Activated CD4-positive, alpha-beta memory T cell treated with anti-CD3 and anti-CD28 coated beads for 36 hours (primary cell): ENCODE measurements at regions not wholly inside any gene's neighbourhood (a gene's known extent, or its start where the extent isn't known, plus 50 kb on each side); places are given as distances from the start of the nearest gene placed in this dataset.
"Not testable (repeated sequence)": the region's sequence is repeated elsewhere in the genome, so short reads cannot be mapped to it uniquely, and the experiment has no call there.

Source experiments
- CTCF ChIA-PET: fragments of 350-600 bp; sonication (Branson Sonifier 250); formaldehyde crosslinking; loops from one replicate; lab custom pipeline; 2021; ENCODE audit warnings: antibody characterized with exemption, inconsistent platforms; lab: Charles Lee
- POLR2A ChIA-PET: fragments of 350-600 bp; sonication (Branson Sonifier 250); formaldehyde crosslinking; loops from one replicate; lab custom pipeline; 2021; ENCODE audit warnings: antibody characterized with exemption; lab: Charles Lee
- DNase-seq: peaks from one replicate; pipeline ENCODE4 v3.0.0-alpha.2; 2020
- H3K27ac Mint-ChIP-seq: one replicate; pipeline ENCODE4 v1.8.0; 2021; ENCODE audit warnings: mixed read lengths
- H3K27me3 Mint-ChIP-seq: one replicate; pipeline ENCODE4 v1.8.0; 2021; ENCODE audit warnings: mixed read lengths
- H3K36me3 Mint-ChIP-seq: one replicate; pipeline ENCODE4 v1.8.0; 2021; ENCODE audit warnings: mixed read lengths
- H3K4me1 Mint-ChIP-seq: one replicate; pipeline ENCODE4 v1.8.0; 2021; ENCODE audit warnings: low read depth, mixed read lengths
- H3K4me3 Mint-ChIP-seq: one replicate; pipeline ENCODE4 v1.8.0; 2021; ENCODE audit warnings: mild to moderate bottlenecking, mixed read lengths
- H3K9me3 Mint-ChIP-seq: one replicate; pipeline ENCODE4 v1.8.0; 2021; ENCODE audit warnings: mixed read lengths
- intact Hi-C: fragments of 100-400 bp; cut with micrococcal nuclease; formaldehyde crosslinking; loops from one replicate; pipeline ENCODE4 v1.15.1; 2023

DNA sequence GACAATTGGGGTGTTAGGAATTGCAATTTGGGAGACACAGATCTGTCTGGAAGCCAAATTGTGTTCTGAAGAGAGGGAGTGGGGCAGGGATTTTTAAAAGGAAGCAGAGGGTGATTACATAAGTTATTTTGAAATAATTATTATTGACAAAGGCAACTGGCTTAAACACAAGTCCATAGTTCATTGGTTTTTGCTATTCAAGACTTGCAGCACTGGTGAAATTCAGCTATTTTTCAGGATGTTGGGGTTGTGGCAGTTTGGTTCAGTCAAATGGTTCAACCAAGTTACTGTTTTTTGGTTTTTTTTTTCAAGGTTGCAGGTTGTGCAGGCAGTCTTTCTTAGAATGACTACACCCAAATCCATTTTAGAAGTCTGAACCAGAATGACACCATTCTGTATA lies 300.0 kb upstream of the DEPDC1 start:
- POLR2A ChIA-PET = no interaction called here
- H3K4me1 Mint-ChIP-seq = no peaks in the 10 kb centered on the region
- no peaks in the 10 kb centered on the region for H3K9me3 Mint-ChIP-seq
- no peak overlapping the region for H3K27ac Mint-ChIP-seq
- intact Hi-C loops = no loop called here
- H3K27me3 Mint-ChIP-seq = no peaks in the 10 kb centered on the region
- H3K36me3 Mint-ChIP-seq = no peaks in the 10 kb centered on the region
- CTCF ChIA-PET = no interaction called here
- H3K4me3 Mint-ChIP-seq = no peak overlapping the region
- DNase-seq = no peak

DNA sequence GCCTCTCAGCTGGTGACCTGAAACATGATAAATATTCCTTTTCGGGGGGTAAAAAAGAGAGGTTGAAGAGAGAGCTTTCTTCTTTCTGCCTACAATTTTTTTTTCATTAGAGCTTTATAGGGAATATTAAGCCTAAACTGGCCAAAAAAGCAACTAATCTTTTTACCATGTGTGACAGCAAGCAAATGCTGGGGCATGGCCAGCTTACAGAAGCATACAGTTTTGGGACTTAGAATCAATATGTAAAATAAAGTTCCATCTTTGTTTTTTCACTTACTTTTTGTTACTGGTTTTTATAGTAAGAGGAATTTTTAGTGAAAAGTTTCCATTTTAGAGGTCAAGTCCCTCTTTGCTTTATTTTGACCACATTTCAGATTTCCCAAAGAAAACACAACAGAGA lies 301.2 kb upstream of the DEPDC1 start:
- no peak for DNase-seq
- no peak overlapping the region for H3K4me3 Mint-ChIP-seq
- peaks cover 3% of the 10 kb centered on the region for H3K9me3 Mint-ChIP-seq
- H3K27me3 Mint-ChIP-seq = no peaks in the 10 kb centered on the region
- no peak overlapping the region for H3K27ac Mint-ChIP-seq
- ChIA-PET POLR2A (no interaction called here), CTCF (no interaction called here)
- H3K4me1 Mint-ChIP-seq = no peaks in the 10 kb centered on the region
- no peaks in the 10 kb centered on the region for H3K36me3 Mint-ChIP-seq
- intact Hi-C loops = no loop called here

DNA sequence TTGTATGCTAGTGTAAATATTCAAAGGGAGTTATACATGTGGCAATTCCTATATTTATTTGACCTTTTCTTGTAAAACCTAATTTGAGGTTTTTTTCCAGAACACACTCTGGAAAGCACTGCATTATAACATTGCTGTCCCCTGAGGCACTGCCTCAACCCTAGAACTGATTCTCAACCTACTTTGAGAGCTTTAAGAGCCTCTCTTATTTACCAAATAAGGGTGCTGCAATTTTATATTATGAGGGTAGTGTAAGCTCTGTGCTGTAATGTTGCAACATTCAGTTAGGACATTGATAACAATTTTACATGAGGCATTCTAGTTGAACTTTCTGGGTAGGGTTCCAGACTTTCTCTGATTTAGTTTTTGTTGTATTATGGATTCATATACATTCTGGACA lies 302.2 kb upstream of the DEPDC1 start:
- intact Hi-C loops = no loop called here
- CTCF ChIA-PET = no interaction called here
- Mint-ChIP-seq H3K27ac (no peak overlapping the region), H3K4me3 (no peak overlapping the region), H3K4me1 (no peaks in the 10 kb centered on the region), H3K27me3 (no peaks in the 10 kb centered on the region), H3K9me3 (peaks cover 3% of the 10 kb centered on the region), H3K36me3 (no peaks in the 10 kb centered on the region)
- POLR2A ChIA-PET = no interaction called here
- DNase-seq = no peak

DNA sequence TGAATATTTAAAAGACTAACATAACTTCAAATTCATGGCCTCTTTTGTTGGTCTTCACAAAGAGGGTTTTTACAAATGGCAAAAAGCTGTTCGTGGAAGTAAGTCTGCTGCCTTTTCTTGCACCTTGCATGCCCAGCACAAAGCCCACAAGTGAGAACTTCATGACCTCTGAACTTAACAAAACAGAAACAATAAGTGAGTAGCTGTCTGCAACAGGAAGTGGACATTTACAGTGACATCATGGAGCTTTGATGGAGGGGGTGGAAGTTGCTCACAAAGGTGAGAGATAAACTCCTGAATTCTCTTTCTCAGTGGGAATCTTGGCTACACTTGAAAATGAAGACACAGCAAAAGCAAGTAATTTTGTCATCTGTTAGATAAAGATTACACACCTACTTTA lies 303.3 kb upstream of the DEPDC1 start:
- Mint-ChIP-seq H3K4me3 (no peak overlapping the region), H3K27me3 (no peaks in the 10 kb centered on the region), H3K4me1 (no peaks in the 10 kb centered on the region), H3K27ac (no peak overlapping the region), H3K9me3 (peaks cover 4% of the 10 kb centered on the region), H3K36me3 (no peaks in the 10 kb centered on the region)
- ChIA-PET POLR2A (no interaction called here), CTCF (no interaction called here)
- intact Hi-C loops = no loop called here
- no peak for DNase-seq

DNA sequence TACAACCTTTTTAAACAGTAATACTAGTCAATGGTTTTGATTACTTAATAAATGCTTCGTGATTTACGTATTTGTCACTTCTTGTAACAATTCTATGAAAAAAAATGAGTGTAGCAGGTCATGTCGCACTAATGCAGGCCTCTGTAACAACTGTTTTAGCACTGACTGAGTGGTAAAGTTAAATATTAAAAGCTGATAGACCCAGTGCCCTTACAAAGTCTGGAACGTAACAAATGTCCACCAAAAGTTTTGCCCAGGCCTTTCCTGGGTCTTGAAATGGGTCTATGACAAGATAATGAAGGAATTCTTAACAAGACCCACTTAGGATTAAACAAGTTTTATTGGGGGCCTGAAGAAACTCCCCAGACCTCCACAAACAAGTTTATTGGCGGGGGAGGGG lies 304.6 kb upstream of the DEPDC1 start:
- DNase-seq = no peak
- intact Hi-C loops = no loop called here
- no peaks in the 10 kb centered on the region for H3K27me3 Mint-ChIP-seq
- H3K27ac Mint-ChIP-seq = no peak overlapping the region
- ChIA-PET CTCF (no interaction called here), POLR2A (no interaction called here)
- H3K9me3 Mint-ChIP-seq = peaks cover 6% of the 10 kb centered on the region
- H3K4me1 Mint-ChIP-seq = no peaks in the 10 kb centered on the region
- H3K36me3 Mint-ChIP-seq = no peaks in the 10 kb centered on the region
- H3K4me3 Mint-ChIP-seq = no peak overlapping the region

DNA sequence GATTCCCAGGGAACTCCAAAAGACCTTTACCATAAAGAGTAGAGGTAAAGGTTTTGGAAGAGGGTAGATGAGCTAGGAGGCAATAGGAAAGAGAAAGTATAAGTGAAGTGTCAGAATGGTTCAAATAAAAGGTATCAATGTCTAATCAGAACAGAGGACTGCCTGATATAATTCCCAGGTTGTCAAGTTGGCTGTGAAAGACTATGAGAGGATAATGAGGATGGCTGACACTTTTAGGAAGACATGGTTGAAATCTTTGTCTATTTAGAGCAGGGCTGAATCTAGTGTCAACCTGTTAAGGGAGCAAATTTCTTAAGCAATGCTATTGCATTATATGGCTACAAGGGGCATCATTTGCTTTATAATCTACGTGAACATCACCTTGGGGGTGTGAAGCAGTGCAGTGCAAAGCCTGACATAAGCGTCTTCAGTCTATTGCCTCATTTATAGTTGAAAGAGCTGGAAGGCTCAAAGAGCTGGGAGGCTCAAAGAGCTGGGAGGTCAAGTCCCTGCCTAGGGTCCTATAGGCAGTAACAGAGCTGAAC lies 308.3 kb upstream of the DEPDC1 start:
- ChIA-PET POLR2A (no interaction called here), CTCF (no interaction called here)
- Mint-ChIP-seq H3K27ac (no peak overlapping the region), H3K36me3 (no peaks in the 10 kb centered on the region), H3K4me1 (no peaks in the 10 kb centered on the region), H3K9me3 (peaks cover 6% of the 10 kb centered on the region), H3K27me3 (no peaks in the 10 kb centered on the region), H3K4me3 (no peak overlapping the region)
- DNase-seq = no peak
- intact Hi-C loops = no loop called here

DNA sequence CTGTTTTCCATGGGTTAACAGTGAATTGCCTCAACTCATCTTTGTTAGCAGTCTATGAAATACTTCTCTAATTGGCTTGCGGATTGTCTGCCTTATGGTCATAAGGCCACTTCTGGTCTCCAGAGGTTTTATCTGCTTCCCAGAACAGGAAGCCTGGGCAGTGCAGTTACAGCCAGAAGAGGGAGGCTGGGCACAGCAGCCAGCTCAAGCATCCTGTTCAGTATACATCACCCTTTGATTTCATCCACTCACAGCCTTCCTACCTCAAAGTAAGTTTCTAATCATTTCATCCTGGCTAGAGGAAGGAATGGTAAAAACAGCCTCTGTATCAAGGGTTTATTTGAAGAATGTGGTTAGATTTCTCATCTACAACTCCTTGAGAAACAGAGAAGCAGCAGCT lies 311.5 kb upstream of the DEPDC1 start:
- peaks cover 3% of the 10 kb centered on the region for H3K9me3 Mint-ChIP-seq
- no peaks in the 10 kb centered on the region for H3K36me3 Mint-ChIP-seq
- ChIA-PET POLR2A (no interaction called here), CTCF (no interaction called here)
- DNase-seq = no peak
- no peak overlapping the region for H3K4me3 Mint-ChIP-seq
- no peak overlapping the region for H3K27ac Mint-ChIP-seq
- H3K4me1 Mint-ChIP-seq = no peaks in the 10 kb centered on the region
- intact Hi-C loops = no loop called here
- H3K27me3 Mint-ChIP-seq = no peaks in the 10 kb centered on the region

DNA sequence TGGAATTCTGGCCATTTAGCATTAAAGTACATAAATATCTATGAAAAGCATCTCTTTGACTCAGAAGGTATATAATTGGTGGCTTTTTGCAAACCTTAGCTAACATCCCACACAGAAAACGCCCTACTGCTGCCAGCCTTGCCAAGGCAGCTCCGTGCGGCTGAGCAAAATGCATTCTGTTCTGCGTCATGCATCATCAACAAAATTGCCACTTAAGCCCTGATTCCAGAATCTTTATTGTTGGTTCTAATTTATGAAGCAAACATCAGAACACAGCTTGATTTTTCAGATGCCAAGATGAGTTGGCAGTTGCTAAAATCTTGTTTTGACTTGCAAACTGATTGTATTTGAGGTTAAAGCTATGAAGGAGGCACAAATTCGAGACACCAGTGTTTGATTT lies 314.9 kb upstream of the DEPDC1 start:
- Mint-ChIP-seq H3K9me3 (peaks cover 3% of the 10 kb centered on the region), H3K27me3 (no peaks in the 10 kb centered on the region), H3K4me1 (no peaks in the 10 kb centered on the region), H3K27ac (no peak overlapping the region), H3K4me3 (no peak overlapping the region), H3K36me3 (no peaks in the 10 kb centered on the region)
- ChIA-PET CTCF (no interaction called here), POLR2A (no interaction called here)
- no peak for DNase-seq
- intact Hi-C loops = no loop called here

DNA sequence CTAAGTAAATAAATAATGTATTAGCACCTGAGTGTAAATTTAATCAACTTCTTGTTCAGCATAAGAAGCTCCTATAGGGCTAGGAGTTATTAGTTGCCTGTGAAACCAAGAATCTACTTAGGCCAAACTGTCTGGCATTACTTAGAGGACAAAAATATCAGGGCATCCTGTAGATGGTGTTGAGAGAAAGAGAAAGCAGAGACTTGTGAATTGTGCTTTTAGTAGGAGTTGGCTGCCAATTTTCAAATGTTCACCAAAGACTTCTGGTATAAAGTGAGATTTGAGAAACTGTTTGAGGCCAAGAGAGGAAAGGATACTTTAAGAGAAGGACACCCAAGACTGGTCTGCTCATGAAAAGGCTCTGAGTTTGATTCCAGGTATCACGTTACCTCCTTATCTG lies 315.5 kb upstream of the DEPDC1 start:
- H3K27ac Mint-ChIP-seq = no peak overlapping the region
- CTCF ChIA-PET = no interaction called here
- H3K27me3 Mint-ChIP-seq = no peaks in the 10 kb centered on the region
- H3K36me3 Mint-ChIP-seq = no peaks in the 10 kb centered on the region
- no peak for DNase-seq
- no peak overlapping the region for H3K4me3 Mint-ChIP-seq
- intact Hi-C loops = no loop called here
- peaks cover 3% of the 10 kb centered on the region for H3K9me3 Mint-ChIP-seq
- H3K4me1 Mint-ChIP-seq = no peaks in the 10 kb centered on the region
- POLR2A ChIA-PET = no interaction called here

DNA sequence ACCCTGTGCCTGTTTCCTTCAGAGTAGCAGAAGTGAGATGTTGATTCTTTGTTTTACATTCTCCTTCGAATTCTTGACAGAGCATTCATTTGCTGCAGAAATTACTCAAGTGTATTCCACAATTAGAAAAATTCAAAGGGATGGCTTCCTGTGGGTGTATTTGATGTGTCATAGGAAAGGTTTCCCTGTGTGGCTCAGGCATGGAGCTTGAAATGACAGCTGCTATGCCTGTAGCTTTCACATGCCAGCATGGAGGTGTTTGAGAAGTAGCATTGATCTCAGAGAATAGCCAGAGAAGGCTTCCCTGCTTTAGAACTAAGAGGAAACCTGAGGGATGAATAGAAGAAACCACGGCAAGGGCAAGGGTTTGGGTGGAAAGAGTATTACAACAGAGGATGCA lies 317.2 kb upstream of the DEPDC1 start:
- no peak for DNase-seq
- no peaks in the 10 kb centered on the region for H3K36me3 Mint-ChIP-seq
- intact Hi-C loops = no loop called here
- ChIA-PET POLR2A (no interaction called here), CTCF (no interaction called here)
- H3K4me1 Mint-ChIP-seq = no peaks in the 10 kb centered on the region
- H3K9me3 Mint-ChIP-seq = peaks cover 3% of the 10 kb centered on the region
- H3K4me3 Mint-ChIP-seq = no peak overlapping the region
- no peak overlapping the region for H3K27ac Mint-ChIP-seq
- H3K27me3 Mint-ChIP-seq = no peaks in the 10 kb centered on the region

DNA sequence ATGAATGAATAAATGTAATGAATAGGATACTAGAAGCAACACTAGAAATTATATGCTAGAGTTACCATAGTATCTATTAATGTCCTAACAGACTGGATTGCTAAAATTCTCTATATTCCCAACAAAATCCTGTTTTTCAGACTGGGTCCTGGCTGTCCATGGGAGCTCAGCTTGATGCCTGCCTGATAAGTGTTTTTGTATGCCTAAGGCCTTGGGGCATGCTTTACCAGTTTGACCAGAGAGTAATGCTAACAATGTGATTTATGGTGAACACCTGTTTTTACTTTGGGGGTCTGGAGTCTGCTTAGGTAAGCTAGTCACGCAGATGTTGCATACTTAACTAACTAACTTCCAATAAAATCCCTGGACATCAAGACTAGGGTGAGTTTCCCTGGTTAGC lies 318.8 kb upstream of the DEPDC1 start:
- Mint-ChIP-seq H3K4me1 (no peaks in the 10 kb centered on the region), H3K27ac (no peak overlapping the region), H3K9me3 (peaks cover 3% of the 10 kb centered on the region), H3K4me3 (no peak overlapping the region), H3K36me3 (no peaks in the 10 kb centered on the region), H3K27me3 (no peaks in the 10 kb centered on the region)
- ChIA-PET POLR2A (no interaction called here), CTCF (no interaction called here)
- DNase-seq = no peak
- intact Hi-C loops = no loop called here

DNA sequence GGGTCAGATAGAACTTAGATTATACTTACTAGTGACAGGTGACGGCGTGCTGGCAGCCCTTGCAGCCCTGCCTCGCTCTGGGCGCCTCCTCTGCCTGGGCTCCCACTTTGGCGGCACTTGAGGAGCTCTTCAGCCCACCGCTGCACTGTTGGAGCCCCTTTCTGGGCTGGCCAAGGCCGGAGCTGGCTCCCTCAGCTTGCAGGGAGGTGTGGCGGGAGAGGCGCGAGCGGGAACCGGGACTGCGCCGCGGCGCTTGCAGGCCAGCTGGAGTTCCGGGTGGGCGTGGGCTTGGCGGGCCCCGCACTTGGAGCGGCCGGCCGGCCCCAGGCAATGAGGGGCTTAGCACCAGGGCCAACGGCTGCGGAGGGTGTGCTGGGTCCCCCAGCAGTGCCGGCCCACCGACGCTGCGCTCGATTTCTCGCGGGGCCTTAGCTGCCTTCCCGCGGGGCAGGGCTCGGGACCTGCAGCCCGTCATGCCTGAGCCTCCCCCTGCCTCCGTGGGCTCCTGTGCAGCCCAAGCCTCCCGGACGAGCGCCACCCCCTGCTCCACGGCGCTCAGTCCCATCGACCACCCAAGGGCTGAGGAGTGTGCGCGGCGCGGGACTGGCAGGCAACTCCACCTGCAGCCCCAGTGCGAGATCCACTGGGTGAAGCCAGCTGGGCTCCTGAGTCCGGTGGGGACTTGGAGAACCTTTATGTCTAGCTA lies 320.8 kb upstream of the DEPDC1 start:
- POLR2A ChIA-PET, CTCF ChIA-PET, H3K36me3 Mint-ChIP-seq, H3K27me3 Mint-ChIP-seq, H3K9me3 Mint-ChIP-seq, intact Hi-C loops, H3K4me3 Mint-ChIP-seq, H3K4me1 Mint-ChIP-seq, H3K27ac Mint-ChIP-seq, DNase-seq: not testable (repeated sequence)

DNA sequence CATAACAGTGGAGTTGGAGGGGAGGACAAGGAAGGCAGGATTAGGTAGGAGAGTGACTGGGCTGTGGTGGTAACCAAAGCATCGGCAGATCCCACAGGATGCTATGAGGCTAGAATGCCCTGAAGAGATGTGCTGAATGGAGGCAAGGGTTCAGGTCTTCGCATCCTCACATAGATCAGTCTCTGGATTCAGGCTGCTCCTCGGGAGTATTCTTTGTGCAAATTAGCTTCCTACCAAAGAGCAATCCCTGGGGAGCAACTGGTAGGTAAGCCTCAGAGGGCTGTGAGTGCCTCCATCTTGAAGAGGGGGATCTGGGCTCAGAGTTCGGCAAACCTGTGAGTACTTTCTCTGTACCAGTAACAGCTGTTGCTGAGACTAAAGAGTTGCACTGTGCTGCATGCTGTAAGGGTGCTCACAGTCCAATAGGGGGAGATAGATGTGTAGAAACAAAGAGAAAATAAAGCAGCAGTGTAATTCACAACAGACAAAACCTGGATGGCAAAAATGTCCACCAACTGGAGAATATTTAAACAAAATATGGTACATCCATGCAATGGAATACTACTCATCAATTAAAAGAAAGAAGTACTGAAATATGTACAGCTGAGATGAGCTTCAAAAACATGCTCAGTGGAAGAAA lies 322.4 kb upstream of the DEPDC1 start:
- Mint-ChIP-seq H3K36me3 (no peaks in the 10 kb centered on the region), H3K27ac (no peak overlapping the region), H3K4me3 (no peak overlapping the region), H3K27me3 (no peaks in the 10 kb centered on the region), H3K9me3 (peaks cover 3% of the 10 kb centered on the region), H3K4me1 (no peaks in the 10 kb centered on the region)
- intact Hi-C loops = no loop called here
- ChIA-PET CTCF (no interaction called here), POLR2A (no interaction called here)
- DNase-seq = no peak
